ENCODE measurements at regions not wholly inside any gene's neighbourhood (a gene's known extent, or its start where the extent isn't known, plus 50 kb on each side); places are given as distances from the start of the nearest gene placed in this dataset.

DNA sequence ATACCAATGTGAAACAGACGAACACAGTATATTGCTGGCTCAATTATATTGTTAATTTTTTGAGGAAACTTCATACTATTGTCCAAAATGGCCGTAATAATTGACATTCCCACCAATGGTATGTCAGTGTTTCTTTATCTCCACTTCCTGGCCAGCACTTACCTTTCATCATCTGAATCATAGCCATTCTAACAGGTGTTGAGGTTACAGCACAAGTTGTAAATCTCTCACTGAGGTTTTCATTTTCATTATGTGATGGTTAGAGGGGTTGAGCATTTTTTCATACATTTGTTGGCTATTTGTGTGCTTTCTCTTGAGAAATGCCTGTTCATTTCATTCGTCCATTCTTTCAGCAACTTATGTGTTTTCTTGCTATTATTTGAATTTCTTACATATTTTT is 824.0 kb downstream of the UQCRFS1 start:
- TF ChIP-seq, protein P1, sequence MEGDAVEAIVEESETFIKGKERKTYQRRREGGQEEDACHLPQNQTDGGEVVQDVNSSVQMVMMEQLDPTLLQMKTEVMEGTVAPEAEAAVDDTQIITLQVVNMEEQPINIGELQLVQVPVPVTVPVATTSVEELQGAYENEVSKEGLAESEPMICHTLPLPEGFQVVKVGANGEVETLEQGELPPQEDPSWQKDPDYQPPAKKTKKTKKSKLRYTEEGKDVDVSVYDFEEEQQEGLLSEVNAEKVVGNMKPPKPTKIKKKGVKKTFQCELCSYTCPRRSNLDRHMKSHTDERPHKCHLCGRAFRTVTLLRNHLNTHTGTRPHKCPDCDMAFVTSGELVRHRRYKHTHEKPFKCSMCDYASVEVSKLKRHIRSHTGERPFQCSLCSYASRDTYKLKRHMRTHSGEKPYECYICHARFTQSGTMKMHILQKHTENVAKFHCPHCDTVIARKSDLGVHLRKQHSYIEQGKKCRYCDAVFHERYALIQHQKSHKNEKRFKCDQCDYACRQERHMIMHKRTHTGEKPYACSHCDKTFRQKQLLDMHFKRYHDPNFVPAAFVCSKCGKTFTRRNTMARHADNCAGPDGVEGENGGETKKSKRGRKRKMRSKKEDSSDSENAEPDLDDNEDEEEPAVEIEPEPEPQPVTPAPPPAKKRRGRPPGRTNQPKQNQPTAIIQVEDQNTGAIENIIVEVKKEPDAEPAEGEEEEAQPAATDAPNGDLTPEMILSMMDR (IDR thresholded peaks at IDR 0.05) = no peak
- TF ChIP-seq EP300 (IDR thresholded peaks at IDR 0.05) = no peak
- TF ChIP-seq POLR2AphosphoS5 (IDR thresholded peaks at IDR 0.05) = no peak
- TF ChIP-seq POLR2A (IDR thresholded peaks at IDR 0.05) = no peak

Data from sigmoid colon (tissue), 4 donors.